Lower lobe of right lung (tissue), 2 donors: ENCODE measurements at regions not wholly inside any gene's neighbourhood (a gene's known extent, or its start where the extent isn't known, plus 50 kb on each side); places are given as distances from the start of the nearest gene placed in this dataset.

Experiments
- ATAC-seq, 2 donors: fragments of 200-7000 bp; cut with Tn5 transposase; one replicate each; pipeline ENCODE4 v1.9.1; 2020 to 2022; ENCODE audit warnings: mild to moderate bottlenecking in 2 of 2, moderate library complexity in 2 of 2
- DNase-seq: peaks from one replicate; pipeline ENCODE4 v3.0.0-alpha.2; 2020
- H3K27ac ChIP-seq: fragments of 200-600 bp; one replicate; pipeline ENCODE4 v1.8.0; 2022
- H3K27me3 ChIP-seq: fragments of 200-600 bp; one replicate; pipeline ENCODE4 v1.8.0; 2022; ENCODE audit warnings: low read depth
- H3K36me3 ChIP-seq: fragments of 200-600 bp; one replicate; pipeline ENCODE4 v1.8.0; 2022; ENCODE audit warnings: mild to moderate bottlenecking
- H3K4me1 ChIP-seq: fragments of 200-600 bp; one replicate; pipeline ENCODE4 v1.8.0; 2022
- H3K4me3 ChIP-seq: fragments of 200-600 bp; one replicate; pipeline ENCODE4 v1.8.0; 2022; ENCODE audit warnings: mild to moderate bottlenecking
- H3K9me3 ChIP-seq: fragments of 200-600 bp; one replicate; pipeline ENCODE4 v1.8.0; 2022
- CTCF ChIP-seq: fragments of 200-600 bp; IDR thresholded peaks from one replicate; pipeline ENCODE4 v1.8.0; 2022; ENCODE audit warnings: antibody characterized with exemption, mild to moderate bottlenecking
- intact Hi-C: fragments of 100-400 bp; cut with DNase I; formaldehyde crosslinking; loops from one replicate; pipeline ENCODE4 v1.11.0; 2022
- donor health status: DM: no; HTN: yes; CAD: no; lungs with severe emphysema.

DNA sequence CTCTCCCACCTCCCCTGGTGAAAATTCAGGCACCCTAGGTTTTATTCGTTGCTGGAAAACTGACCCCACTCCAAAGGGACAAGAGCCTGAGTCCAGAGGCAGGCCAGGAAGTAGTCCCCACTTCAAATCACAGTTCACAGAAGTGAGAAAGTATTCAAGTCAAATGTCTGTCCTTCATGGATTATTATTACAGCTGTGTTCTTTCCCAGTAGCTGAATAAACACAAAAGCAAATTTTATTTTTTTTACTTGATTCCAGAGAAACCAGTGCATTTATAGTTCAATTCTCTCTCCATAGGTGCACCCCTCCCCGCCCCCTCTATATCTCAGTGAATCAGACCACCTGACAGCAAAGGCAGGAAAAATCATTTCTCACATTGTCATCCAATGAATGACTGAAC lies 113.8 kb upstream of the COL1A2 start:
- intact Hi-C loops, result no loop called here
- H3K27me3 ChIP-seq, result no peaks in the 10 kb centered on the region
- H3K27ac ChIP-seq, result no peak overlapping the region
- H3K4me3 ChIP-seq, result no peak overlapping the region
- no peak for DNase-seq
- no peak for TF ChIP-seq CTCF
- H3K36me3 ChIP-seq, result no peaks in the 10 kb centered on the region
- ATAC-seq, result no peak
- H3K9me3 ChIP-seq, result no peaks in the 10 kb centered on the region
- H3K4me1 ChIP-seq, result peaks cover 4% of the 10 kb centered on the region

DNA sequence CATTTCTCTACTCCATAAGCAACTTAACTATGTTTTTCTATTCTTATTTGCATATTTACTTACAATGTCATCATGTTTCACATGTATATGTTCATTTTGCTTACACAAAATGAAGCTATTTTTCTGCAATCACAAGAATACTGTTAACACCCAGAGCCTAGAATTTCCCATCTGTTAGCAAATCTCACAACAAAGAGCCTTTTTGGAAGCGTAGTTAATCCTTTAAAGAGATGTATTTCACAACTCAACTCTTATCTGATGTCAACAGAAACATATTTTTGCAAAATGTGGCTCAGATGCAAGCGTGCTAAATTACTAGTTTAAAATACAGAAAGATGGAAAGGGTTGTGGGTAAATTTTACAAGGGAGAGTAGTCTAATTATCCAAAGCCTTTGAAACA lies 110.6 kb upstream of the COL1A2 start:
- no peak for TF ChIP-seq CTCF
- intact Hi-C loops, result no loop called here

GRCh38 chr7:94286111-94286510 lies 108.6 kb upstream of the COL1A2 start:
- no peaks in the 10 kb centered on the region for H3K9me3 ChIP-seq
- TF ChIP-seq CTCF, result no peak
- DNase-seq (no peak), ATAC-seq (no peak)
- intact Hi-C loops, result no loop called here
- no peak overlapping the region for H3K27ac ChIP-seq
- H3K4me1 ChIP-seq, result peaks cover 4% of the 10 kb centered on the region
- H3K36me3 ChIP-seq, result no peaks in the 10 kb centered on the region
- H3K4me3 ChIP-seq, result no peak overlapping the region
- no peaks in the 10 kb centered on the region for H3K27me3 ChIP-seq

More for the DNA sequence above, 110.6 kb upstream of the COL1A2 start:
- Histone ChIP-seq H3K27me3 (no peaks in the 10 kb centered on the region), H3K9me3 (no peaks in the 10 kb centered on the region), H3K4me3 (no peak overlapping the region), H3K4me1 (peaks cover 4% of the 10 kb centered on the region), H3K27ac (no peak overlapping the region), H3K36me3 (no peaks in the 10 kb centered on the region)
- ATAC-seq (no peak), DNase-seq (no peak)

- H3K36me3 ChIP-seq, result no peaks in the 10 kb centered on the region
- TF ChIP-seq CTCF, result no peak
- no peak overlapping the region for H3K4me3 ChIP-seq
- no peaks in the 10 kb centered on the region for H3K27me3 ChIP-seq
- ATAC-seq (no peak), DNase-seq (no peak)
- intact Hi-C loops, result no loop called here
- H3K27ac ChIP-seq, result no peak overlapping the region
- no peaks in the 10 kb centered on the region for H3K4me1 ChIP-seq
- no peaks in the 10 kb centered on the region for H3K9me3 ChIP-seq
Observed at GRCh38 chr7:94288096-94288495, 106.6 kb upstream of the COL1A2 start.

DNA sequence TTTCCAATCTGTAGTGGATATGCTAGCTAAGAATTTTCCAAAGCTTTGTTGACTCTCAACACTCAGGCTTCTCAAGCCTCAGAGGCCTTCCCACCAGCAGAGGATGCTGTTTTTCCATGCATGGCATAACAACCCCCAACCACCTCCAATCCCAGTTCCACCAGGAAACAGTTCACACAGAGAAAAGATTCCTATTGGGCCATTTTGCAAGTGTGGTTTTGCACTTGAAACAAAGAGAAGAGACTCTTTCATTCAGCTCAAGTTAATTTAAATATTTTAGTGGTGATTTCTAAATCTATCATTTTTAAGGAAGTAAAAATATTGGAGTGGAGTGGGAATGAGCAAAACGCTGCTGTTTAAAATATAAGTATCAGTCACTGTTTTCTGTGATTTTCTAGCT lies 105.6 kb upstream of the COL1A2 start:
- no peaks in the 10 kb centered on the region for H3K9me3 ChIP-seq
- no peaks in the 10 kb centered on the region for H3K4me1 ChIP-seq
- intact Hi-C loops, result no loop called here
- H3K4me3 ChIP-seq, result no peak overlapping the region
- H3K27me3 ChIP-seq, result no peaks in the 10 kb centered on the region
- H3K36me3 ChIP-seq, result no peaks in the 10 kb centered on the region
- peak; percentile 49 for DNase-seq
- ATAC-seq, result peak; percentile 80 to 85
- TF ChIP-seq CTCF, result peak; percentile 79
- no peak overlapping the region for H3K27ac ChIP-seq
